OCI-LY3 (cell line): ENCODE measurements at regions not wholly inside any gene's neighbourhood (a gene's known extent, or its start where the extent isn't known, plus 50 kb on each side); places are given as distances from the start of the nearest gene placed in this dataset.

Source experiments
- H2AFZ ChIP-seq: fragments of 200-600, 300-600 bp; shearing (Covaris generic); 2 replicates; pipeline ENCODE4 v1.6.0; 2014; ENCODE audit warnings: antibody characterized with exemption, low read depth, low read length
- H3K27ac ChIP-seq: fragments of 200-600, 300-600 bp; sonication (generic); 2 replicates; pipeline ENCODE4 v1.5.1; 2014; ENCODE audit warnings: mild to moderate bottlenecking, low read length, moderate library complexity, mixed read lengths
- H3K27me3 ChIP-seq: fragments of 200-600, 300-600 bp; sonication (generic); 2 replicates; pipeline ENCODE4 v1.6.1; 2014; ENCODE audit warnings: low read depth, low read length, mixed read lengths
- H3K36me3 ChIP-seq: fragments of 200-600, 300-600 bp; sonication (generic); replicated peaks from 2 replicates; pipeline ENCODE3; 2014; ENCODE audit warnings: low read depth, low read length, mixed read lengths
- H3K4me1 ChIP-seq: fragments of 300-600, 200-600 bp; sonication (generic); 2 replicates; pipeline ENCODE4 v1.6.1; 2014; ENCODE audit warnings: low read length, mixed read lengths
- H3K4me2 ChIP-seq: fragments of 200-600, 300-600 bp; sonication (generic); 2 replicates; pipeline ENCODE4 v1.6.1; 2014; ENCODE audit warnings: low read length, mixed read lengths
- H3K4me3 ChIP-seq: fragments of 300-600, 200-600 bp; sonication (generic); 2 replicates; pipeline ENCODE4 v1.5.1; 2014; ENCODE audit warnings: antibody characterized with exemption, mild to moderate bottlenecking, low read length, moderate library complexity
- H3K79me2 ChIP-seq: fragments of 300-600, 200-600 bp; shearing (Covaris generic); 2 replicates; pipeline ENCODE4 v1.6.1; 2014; ENCODE audit warnings: mild to moderate bottlenecking, low read length, mixed read lengths
- H3K9ac ChIP-seq: fragments of 300-600, 200-600 bp; shearing (Covaris generic); 2 replicates; pipeline ENCODE4 v1.6.0; 2014; ENCODE audit warnings: mild to moderate bottlenecking, low read length, moderate library complexity
- H3K9me3 ChIP-seq: fragments of 200-600, 300-600 bp; shearing (Covaris generic); 2 replicates; pipeline ENCODE4 v1.6.1; 2014; ENCODE audit warnings: low read length, mixed read lengths; ENCODE audit not compliant: insufficient read depth
- H4K20me1 ChIP-seq: fragments of 200-600, 300-600 bp; sonication (generic); 2 replicates; pipeline ENCODE4 v1.6.1; 2016; ENCODE audit warnings: low read length, mixed read lengths; ENCODE audit not compliant: insufficient read depth
- CTCF ChIP-seq: fragments of 200-600, 300-600 bp; sonication (generic); IDR thresholded peaks from 2 replicates; pipeline ENCODE4 v1.5.1; 2014; ENCODE audit warnings: antibody characterized with exemption, low read length, low read depth
- EZH2phosphoT487 ChIP-seq: fragments of 200-600 bp; shearing (Covaris generic); IDR thresholded peaks from 2 replicates; pipeline ENCODE4 v1.6.1; 2018; ENCODE audit warnings: antibody characterized with exemption, mixed run types, low read depth

DNA sequence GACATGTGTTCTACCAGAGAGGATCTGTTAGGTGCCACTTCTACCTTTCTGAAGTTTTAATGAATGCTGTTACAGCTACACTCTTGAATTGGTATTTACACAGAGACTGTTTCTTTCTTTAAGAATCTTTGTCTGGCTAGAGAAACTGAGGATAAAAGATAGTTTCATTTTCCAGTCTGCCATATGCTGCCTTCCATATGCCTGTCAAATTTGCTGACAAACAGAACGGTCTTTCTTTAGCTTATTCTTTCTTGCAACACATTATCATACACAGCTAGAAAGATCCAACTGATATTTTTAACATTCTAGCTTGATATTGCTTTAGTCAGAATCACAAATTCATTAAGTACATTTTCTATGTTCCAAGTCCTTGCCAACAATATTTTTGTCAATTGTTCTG lies 409.8 kb upstream of the CELF4 start:
- Histone ChIP-seq H3K9me3 (peaks cover 7% of the 10 kb centered on the region; the same call in 1 of the 2 replicates), H3K4me3 (no peak overlapping the region), H3K9ac (no peak overlapping the region), H3K4me2 (no peak overlapping the region), H2AFZ (no peak overlapping the region), H3K36me3 (no peaks in the 10 kb centered on the region), H3K79me2 (no peaks in the 10 kb centered on the region), H3K27ac (no peak overlapping the region), H4K20me1 (no peaks in the 10 kb centered on the region), H3K27me3 (no peaks in the 10 kb centered on the region), H3K4me1 (peaks cover 7% of the 10 kb centered on the region)
- TF ChIP-seq EZH2phosphoT487: no peak
- TF ChIP-seq CTCF: no peak

GRCh38 chr18:37967261-37967660 lies 401.7 kb upstream of the CELF4 start:
- Histone ChIP-seq H3K9ac (no peak overlapping the region), H3K9me3 (peaks cover 4% of the 10 kb centered on the region; the same call in 1 of the 2 replicates), H2AFZ (no peak overlapping the region), H3K4me3 (no peak overlapping the region), H3K4me2 (no peak overlapping the region), H3K4me1 (no peaks in the 10 kb centered on the region), H3K27me3 (no peaks in the 10 kb centered on the region), H4K20me1 (no peaks in the 10 kb centered on the region), H3K79me2 (no peaks in the 10 kb centered on the region), H3K36me3 (no peaks in the 10 kb centered on the region), H3K27ac (no peak overlapping the region)
- TF ChIP-seq EZH2phosphoT487 (no peak), CTCF (no peak)

DNA sequence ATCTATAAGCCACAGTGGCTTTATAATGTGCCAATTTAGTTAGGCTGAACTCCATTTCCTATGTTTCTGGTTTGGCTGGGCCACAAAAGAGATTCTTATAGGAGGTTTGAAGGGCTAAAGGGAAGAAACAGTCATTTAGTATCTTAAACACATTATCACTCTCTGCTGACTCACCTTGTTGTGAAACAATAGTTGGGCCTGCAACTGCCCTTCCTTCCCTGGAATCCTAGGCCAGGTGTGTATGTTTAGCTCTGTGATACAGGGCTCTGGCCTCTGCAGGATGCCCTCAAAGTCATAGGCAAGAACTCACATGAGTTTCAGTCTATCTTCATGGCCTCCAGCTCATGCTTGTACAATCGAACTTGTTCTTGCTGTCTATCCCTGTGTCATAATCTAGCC lies 400.0 kb upstream of the CELF4 start:
- no peaks in the 10 kb centered on the region for H3K79me2 ChIP-seq
- H3K9me3 ChIP-seq: peaks cover 4% of the 10 kb centered on the region; the same call in 1 of the 2 replicates
- no peaks in the 10 kb centered on the region for H4K20me1 ChIP-seq
- TF ChIP-seq CTCF (no peak), EZH2phosphoT487 (no peak)
- no peak overlapping the region for H2AFZ ChIP-seq
- H3K4me1 ChIP-seq: no peaks in the 10 kb centered on the region
- H3K27me3 ChIP-seq: no peaks in the 10 kb centered on the region
- no peak overlapping the region for H3K9ac ChIP-seq
- H3K27ac ChIP-seq: no peak overlapping the region
- H3K4me3 ChIP-seq: no peak overlapping the region
- H3K4me2 ChIP-seq: no peak overlapping the region
- peaks cover 4% of the 10 kb centered on the region for H3K36me3 ChIP-seq

DNA sequence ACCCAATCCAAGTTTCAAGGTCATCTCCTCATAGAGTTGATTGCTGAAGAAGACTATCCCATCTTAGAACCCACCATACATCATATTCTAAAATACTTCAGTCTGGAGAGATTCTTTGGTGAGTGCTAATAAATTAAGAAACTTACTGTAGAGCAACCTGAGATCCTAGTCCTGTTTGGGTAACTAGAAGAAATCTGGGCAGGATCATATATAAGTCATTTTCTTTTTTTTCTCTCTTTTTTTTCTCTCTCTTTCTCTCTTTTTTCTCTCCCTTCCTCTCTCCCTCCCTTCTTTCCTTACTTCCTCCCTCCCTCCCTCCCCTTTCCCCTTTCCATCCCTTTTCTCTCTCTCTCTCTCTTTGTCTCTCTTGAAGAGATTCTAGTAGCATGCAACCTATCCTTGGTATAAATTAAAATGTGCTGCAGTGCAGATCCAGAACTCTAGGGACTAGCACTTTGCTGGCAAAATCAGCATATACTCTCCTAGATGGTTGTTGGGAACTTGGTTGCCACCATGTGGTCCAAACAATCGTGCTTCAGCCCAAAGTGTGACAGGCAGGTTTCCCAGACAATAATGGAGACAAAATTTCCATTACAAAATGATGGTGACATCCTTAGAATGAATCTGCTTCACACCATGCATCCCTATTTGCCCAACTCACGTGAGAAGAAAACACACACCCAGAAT lies 399.4 kb upstream of the CELF4 start:
- H3K4me1 ChIP-seq: no peaks in the 10 kb centered on the region

More for the DNA sequence above, 399.4 kb upstream of the CELF4 start:
- Histone ChIP-seq H3K9me3 (peaks cover 7% of the 10 kb centered on the region; the same call in 1 of the 2 replicates), H3K9ac (no peak overlapping the region), H3K4me2 (no peak overlapping the region), H3K4me3 (no peak overlapping the region), H3K27me3 (no peaks in the 10 kb centered on the region), H3K36me3 (peaks cover 4% of the 10 kb centered on the region), H3K27ac (no peak overlapping the region), H4K20me1 (no peaks in the 10 kb centered on the region), H3K79me2 (no peaks in the 10 kb centered on the region), H2AFZ (no peak overlapping the region)
- TF ChIP-seq CTCF: no peak
- TF ChIP-seq EZH2phosphoT487: no peak
